ENCODE measurements at regions not wholly inside any gene's neighbourhood (a gene's known extent, or its start where the extent isn't known, plus 50 kb on each side); places are given as distances from the start of the nearest gene placed in this dataset.

DNA sequence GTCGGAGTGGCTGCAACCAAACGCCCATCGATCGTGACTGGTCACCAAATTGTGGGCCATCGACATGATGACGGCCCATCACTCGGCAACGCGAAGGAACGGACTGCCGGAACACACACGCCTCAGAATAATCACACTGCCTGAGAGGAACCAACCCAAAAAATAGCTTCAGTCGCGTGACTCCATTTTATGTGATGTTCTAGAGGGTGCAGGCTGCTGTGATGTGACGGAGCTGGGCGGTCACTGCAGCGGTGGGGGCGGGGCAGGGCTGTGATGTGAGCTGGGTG, 174.6 kb downstream of the CTTN start:
- H3K27me3 ChIP-seq (ENCODE audit: insufficient read depth, low read depth, low read length), result no peaks in the 10 kb centered on the region
- H3K9ac ChIP-seq (ENCODE audit: low read length), result no peak overlapping the region
- H4K20me1 ChIP-seq (ENCODE audit: insufficient read depth), result no peaks in the 10 kb centered on the region
- no peaks in the 10 kb centered on the region for H3K79me2 ChIP-seq (replicated peaks; ENCODE audit: insufficient read depth, low read length)
- no peaks in the 10 kb centered on the region for H3K9me2 ChIP-seq (ENCODE audit: insufficient read depth, low read length)
- no peak overlapping the region for H3K4me3 ChIP-seq (ENCODE audit: low read length)
- H2AFZ ChIP-seq (ENCODE audit: low read depth, low read length), result no peak overlapping the region
- H3K27ac ChIP-seq (ENCODE audit: low read length), result no peak overlapping the region
- no peaks in the 10 kb centered on the region for H3K36me3 ChIP-seq (ENCODE audit: insufficient read depth, low read length)
- TF ChIP-seq RAD21 (conservative IDR thresholded peaks at IDR 0.05) (no peak), MXI1 (conservative IDR thresholded peaks at IDR 0.05; ENCODE audit: poor library complexity, severe bottlenecking) (no peak), POLR2AphosphoS5 (IDR thresholded peaks at IDR 0.05) (no peak), SMC3 (conservative IDR thresholded peaks at IDR 0.05; ENCODE audit: poor library complexity) (no peak), EP300 (conservative IDR thresholded peaks at IDR 0.05; ENCODE audit: poor library complexity, severe bottlenecking) (no peak), EZH2 (IDR thresholded peaks at IDR 0.05; ENCODE audit: borderline replicate concordance, insufficient read depth, low read length, poor library complexity, severe bottlenecking) (no peak), TAF1 (IDR thresholded peaks at IDR 0.05; ENCODE audit: low read depth) (no peak)
- TF ChIP-seq, protein P1, sequence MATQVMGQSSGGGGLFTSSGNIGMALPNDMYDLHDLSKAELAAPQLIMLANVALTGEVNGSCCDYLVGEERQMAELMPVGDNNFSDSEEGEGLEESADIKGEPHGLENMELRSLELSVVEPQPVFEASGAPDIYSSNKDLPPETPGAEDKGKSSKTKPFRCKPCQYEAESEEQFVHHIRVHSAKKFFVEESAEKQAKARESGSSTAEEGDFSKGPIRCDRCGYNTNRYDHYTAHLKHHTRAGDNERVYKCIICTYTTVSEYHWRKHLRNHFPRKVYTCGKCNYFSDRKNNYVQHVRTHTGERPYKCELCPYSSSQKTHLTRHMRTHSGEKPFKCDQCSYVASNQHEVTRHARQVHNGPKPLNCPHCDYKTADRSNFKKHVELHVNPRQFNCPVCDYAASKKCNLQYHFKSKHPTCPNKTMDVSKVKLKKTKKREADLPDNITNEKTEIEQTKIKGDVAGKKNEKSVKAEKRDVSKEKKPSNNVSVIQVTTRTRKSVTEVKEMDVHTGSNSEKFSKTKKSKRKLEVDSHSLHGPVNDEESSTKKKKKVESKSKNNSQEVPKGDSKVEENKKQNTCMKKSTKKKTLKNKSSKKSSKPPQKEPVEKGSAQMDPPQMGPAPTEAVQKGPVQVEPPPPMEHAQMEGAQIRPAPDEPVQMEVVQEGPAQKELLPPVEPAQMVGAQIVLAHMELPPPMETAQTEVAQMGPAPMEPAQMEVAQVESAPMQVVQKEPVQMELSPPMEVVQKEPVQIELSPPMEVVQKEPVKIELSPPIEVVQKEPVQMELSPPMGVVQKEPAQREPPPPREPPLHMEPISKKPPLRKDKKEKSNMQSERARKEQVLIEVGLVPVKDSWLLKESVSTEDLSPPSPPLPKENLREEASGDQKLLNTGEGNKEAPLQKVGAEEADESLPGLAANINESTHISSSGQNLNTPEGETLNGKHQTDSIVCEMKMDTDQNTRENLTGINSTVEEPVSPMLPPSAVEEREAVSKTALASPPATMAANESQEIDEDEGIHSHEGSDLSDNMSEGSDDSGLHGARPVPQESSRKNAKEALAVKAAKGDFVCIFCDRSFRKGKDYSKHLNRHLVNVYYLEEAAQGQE (IDR thresholded peaks at IDR 0.05; ENCODE audit: borderline replicate concordance), result no peak
- TF ChIP-seq, protein P2, sequence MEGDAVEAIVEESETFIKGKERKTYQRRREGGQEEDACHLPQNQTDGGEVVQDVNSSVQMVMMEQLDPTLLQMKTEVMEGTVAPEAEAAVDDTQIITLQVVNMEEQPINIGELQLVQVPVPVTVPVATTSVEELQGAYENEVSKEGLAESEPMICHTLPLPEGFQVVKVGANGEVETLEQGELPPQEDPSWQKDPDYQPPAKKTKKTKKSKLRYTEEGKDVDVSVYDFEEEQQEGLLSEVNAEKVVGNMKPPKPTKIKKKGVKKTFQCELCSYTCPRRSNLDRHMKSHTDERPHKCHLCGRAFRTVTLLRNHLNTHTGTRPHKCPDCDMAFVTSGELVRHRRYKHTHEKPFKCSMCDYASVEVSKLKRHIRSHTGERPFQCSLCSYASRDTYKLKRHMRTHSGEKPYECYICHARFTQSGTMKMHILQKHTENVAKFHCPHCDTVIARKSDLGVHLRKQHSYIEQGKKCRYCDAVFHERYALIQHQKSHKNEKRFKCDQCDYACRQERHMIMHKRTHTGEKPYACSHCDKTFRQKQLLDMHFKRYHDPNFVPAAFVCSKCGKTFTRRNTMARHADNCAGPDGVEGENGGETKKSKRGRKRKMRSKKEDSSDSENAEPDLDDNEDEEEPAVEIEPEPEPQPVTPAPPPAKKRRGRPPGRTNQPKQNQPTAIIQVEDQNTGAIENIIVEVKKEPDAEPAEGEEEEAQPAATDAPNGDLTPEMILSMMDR (IDR thresholded peaks at IDR 0.05; ENCODE audit: poor library complexity, severe bottlenecking), result no peak
- H3K9me3 ChIP-seq (ENCODE audit: low read length), result no peaks in the 10 kb centered on the region
- no peaks in the 10 kb centered on the region for H3F3A ChIP-seq (ENCODE audit: insufficient read depth, low read length, poor library complexity, severe bottlenecking)
- H3K4me2 ChIP-seq (ENCODE audit: low read length), result no peak overlapping the region

DNA sequence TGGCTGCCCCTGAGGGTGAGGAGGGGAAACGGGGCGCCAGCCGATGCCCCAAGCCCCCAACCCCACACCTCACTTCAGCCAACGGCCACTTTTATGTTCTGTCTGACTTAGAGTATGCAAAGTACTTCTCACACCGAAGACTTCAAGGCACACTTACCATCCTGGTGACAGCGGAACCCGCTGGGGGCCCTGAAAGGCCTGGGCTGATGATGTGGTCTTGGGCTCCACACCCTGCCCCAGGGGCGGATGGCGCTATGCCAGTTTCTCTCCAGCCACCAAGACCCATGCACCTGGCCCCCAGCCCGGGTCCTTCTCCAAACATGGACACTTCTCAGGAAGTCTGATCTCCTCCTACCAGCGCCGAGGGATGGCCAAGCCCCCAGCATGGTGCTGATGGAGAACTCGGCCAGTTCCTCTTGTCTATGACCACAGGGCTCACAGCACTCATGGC, 175.4 kb downstream of the CTTN start:
- Histone ChIP-seq H3K27ac (ENCODE audit: low read length) (no peak overlapping the region), H3K4me3 (ENCODE audit: low read length) (no peak overlapping the region), H3K9ac (ENCODE audit: low read length) (no peak overlapping the region), H3K4me2 (ENCODE audit: low read length) (no peak overlapping the region), H3K36me3 (ENCODE audit: insufficient read depth, low read length) (no peaks in the 10 kb centered on the region), H3F3A (ENCODE audit: insufficient read depth, low read length, poor library complexity, severe bottlenecking) (no peaks in the 10 kb centered on the region), H3K79me2 (replicated peaks; ENCODE audit: insufficient read depth, low read length) (no peaks in the 10 kb centered on the region), H2AFZ (ENCODE audit: low read depth, low read length) (no peak overlapping the region), H3K9me2 (ENCODE audit: insufficient read depth, low read length) (no peaks in the 10 kb centered on the region), H3K9me3 (ENCODE audit: low read length) (no peaks in the 10 kb centered on the region), H4K20me1 (ENCODE audit: insufficient read depth) (no peaks in the 10 kb centered on the region), H3K27me3 (ENCODE audit: insufficient read depth, low read depth, low read length) (no peaks in the 10 kb centered on the region)
- TF ChIP-seq RAD21 (conservative IDR thresholded peaks at IDR 0.05) (no peak), EZH2 (IDR thresholded peaks at IDR 0.05; ENCODE audit: borderline replicate concordance, insufficient read depth, low read length, poor library complexity, severe bottlenecking) (no peak), TAF1 (IDR thresholded peaks at IDR 0.05; ENCODE audit: low read depth) (no peak), MXI1 (conservative IDR thresholded peaks at IDR 0.05; ENCODE audit: poor library complexity, severe bottlenecking) (no peak), EP300 (conservative IDR thresholded peaks at IDR 0.05; ENCODE audit: poor library complexity, severe bottlenecking) (no peak), POLR2AphosphoS5 (IDR thresholded peaks at IDR 0.05) (no peak), SMC3 (conservative IDR thresholded peaks at IDR 0.05; ENCODE audit: poor library complexity) (no peak)
- TF ChIP-seq, protein P1 (IDR thresholded peaks at IDR 0.05; ENCODE audit: borderline replicate concordance), result no peak
- TF ChIP-seq, protein P2 (IDR thresholded peaks at IDR 0.05; ENCODE audit: poor library complexity, severe bottlenecking), result no peak
